ENCODE measurements at regions not wholly inside any gene's neighbourhood (a gene's known extent, or its start where the extent isn't known, plus 50 kb on each side); places are given as distances from the start of the nearest gene placed in this dataset.

DNA sequence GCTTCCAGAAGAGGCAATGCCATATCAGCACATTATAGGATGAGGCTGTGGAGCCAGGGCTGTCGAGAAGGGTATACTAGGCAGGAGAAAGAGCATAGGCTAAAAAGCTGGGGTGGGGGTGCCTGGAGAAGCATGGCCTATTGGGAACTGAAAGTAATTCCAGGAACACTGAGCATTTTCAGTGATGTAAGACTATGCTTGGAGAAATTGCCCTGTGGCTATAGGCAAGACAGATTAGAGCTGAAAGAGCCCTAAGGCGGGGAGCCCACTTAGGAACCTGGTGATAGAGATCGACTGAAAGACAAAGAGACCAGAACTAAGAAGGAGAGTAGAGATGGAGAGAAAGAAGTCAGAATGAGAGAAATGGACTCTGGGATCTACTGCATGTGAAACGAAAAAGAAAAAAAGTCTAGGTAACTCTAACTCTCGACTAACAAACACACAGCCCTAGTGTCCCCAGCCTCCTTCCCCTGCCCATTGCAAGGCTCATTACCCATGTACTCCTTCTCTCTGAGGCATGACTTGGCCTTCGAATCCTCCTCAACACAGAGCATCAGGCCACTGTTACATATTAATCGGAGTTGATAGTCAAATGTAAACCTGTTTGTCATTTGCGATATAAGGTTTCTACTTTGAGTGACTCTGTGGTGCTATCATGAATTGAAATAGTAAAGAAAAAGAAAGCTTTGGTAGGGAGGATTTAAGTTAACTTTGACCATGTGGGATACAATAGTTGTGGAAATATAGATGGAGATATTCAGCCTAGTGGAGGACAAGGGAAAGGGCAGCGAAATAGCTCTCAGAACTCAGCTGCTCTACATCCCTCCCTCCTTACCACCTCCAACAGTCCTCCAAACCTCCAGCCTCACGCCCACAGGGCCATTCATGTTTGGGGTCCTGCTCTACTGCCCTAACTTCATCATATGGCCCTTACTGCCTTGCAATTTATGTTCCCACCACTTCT, 52.3 kb upstream of the BMAL1 start:
- no peak for DNase-seq

- no peak for DNase-seq
These were observed 49.8 kb upstream of the BMAL1 start for GRCh38 chr11:13227676-13228255.

All from effector CD4-positive, alpha-beta T cell (primary cell).